ENCODE measurements at regions not wholly inside any gene's neighbourhood (a gene's known extent, or its start where the extent isn't known, plus 50 kb on each side); places are given as distances from the start of the nearest gene placed in this dataset.

GRCh38 chr14:75370416-75371205, 57.2 kb upstream of the JDP2 start:
- no peak for DNase-seq (ENCODE audit: low read depth in 2 of 2)

GRCh38 chr14:75371297-75371696, 56.5 kb upstream of the JDP2 start:
- DNase-seq (ENCODE audit: low read depth in 2 of 2): no peak

GRCh38 chr14:75372260-75372659, 55.6 kb upstream of the JDP2 start:
- no peak for DNase-seq (ENCODE audit: low read depth in 2 of 2)

GRCh38 chr14:75373133-75373532, 54.7 kb upstream of the JDP2 start:
- no peak for DNase-seq (ENCODE audit: low read depth in 2 of 2)

- no peak for DNase-seq (ENCODE audit: low read depth in 2 of 2)
Observed at GRCh38 chr14:75373616-75374015, 54.2 kb upstream of the JDP2 start.

DNA sequence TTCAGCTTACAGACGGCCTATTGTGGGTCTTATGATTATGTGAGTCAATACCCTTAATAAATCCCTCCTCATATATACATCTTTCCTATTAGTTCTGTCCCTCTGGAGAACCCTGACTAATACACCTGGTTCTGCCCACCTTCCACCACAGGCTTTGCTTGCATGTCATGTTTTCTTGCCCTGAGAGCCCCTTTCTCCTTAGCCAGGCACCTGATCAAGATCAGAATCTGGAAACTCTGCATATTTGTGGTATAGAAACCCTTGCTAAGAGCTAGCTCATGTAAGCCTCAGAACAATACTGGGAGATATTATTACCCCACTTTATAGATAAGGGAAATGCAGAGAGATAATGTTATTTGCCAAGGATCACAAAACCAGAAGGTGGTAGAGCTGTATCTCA, 52.9 kb upstream of the JDP2 start:
- no peak for DNase-seq (ENCODE audit: low read depth in 2 of 2)

DNA sequence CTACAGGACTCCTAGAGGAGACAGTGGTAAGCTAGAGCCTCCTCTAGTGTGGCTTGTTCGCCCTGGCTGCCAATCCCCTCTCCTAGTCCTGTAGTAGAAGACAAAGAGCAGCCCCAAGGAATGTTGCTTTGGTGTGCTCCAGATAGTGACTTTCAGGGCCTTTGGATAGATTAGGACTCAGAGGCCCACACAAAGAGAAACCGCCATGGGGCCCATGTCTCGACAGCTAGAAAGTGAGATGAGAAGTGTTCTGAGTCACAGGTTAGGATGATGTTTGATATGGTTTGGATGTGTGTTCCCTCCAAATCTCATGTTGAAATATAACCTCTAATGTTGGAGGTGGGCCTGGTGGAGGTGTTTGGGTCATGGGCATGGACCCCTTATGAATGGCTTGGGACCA, 51.8 kb upstream of the JDP2 start:
- DNase-seq (ENCODE audit: low read depth in 2 of 2): no peak

All from dermis microvascular lymphatic vessel endothelial cell (primary cell).